Astrocyte (in vitro differentiated cells and primary cell): ENCODE measurements at regions not wholly inside any gene's neighbourhood (a gene's known extent, or its start where the extent isn't known, plus 50 kb on each side); places are given as distances from the start of the nearest gene placed in this dataset.

Experiments
- DNase-seq: peaks from one replicate; pipeline ENCODE4 v3.0.0-alpha.2; 2010; ENCODE audit warnings: low read depth
- FAIRE-seq: peaks from 2 replicates; lab custom pipeline; 2011; peaks lifted over from hg19 to GRCh38; lab: Jason Lieb, UNC
- H2AFZ ChIP-seq: 2 replicates; pipeline ENCODE4 v1.6.0; 2012; ENCODE audit warnings: low read depth, low read length, inconsistent platforms
- H3K27ac ChIP-seq: 2 replicates; pipeline ENCODE4 v1.5.1; 2011; ENCODE audit warnings: low read depth, low read length, inconsistent platforms
- H3K27me3 ChIP-seq: 2 replicates; pipeline ENCODE4 v1.6.0; 2011; ENCODE audit warnings: low read length, inconsistent platforms; ENCODE audit not compliant: insufficient read depth
- H3K36me3 ChIP-seq: 2 replicates; pipeline ENCODE4 v1.5.1; 2011; ENCODE audit warnings: low read length, inconsistent platforms; ENCODE audit not compliant: insufficient read depth
- H3K4me1 ChIP-seq: 2 replicates; pipeline ENCODE4 v1.5.1; 2011; ENCODE audit warnings: low read length, inconsistent platforms; ENCODE audit not compliant: insufficient read depth
- H3K4me2 ChIP-seq: 2 replicates; pipeline ENCODE4 v1.6.0; 2012; ENCODE audit warnings: low read length, inconsistent platforms
- H3K4me3 ChIP-seq: 2 replicates; pipeline ENCODE4 v1.5.1; 2011; ENCODE audit warnings: low read depth, mild to moderate bottlenecking, low read length, inconsistent platforms; ENCODE audit not compliant: insufficient read depth
- H3K79me2 ChIP-seq: 2 replicates; pipeline ENCODE4 v1.6.0; 2012; ENCODE audit warnings: mild to moderate bottlenecking, low read length, inconsistent platforms; ENCODE audit not compliant: insufficient read depth
- H3K9ac ChIP-seq: 2 replicates; pipeline ENCODE4 v1.6.0; 2012; ENCODE audit warnings: mild to moderate bottlenecking, low read length, inconsistent platforms
- H3K9me3 ChIP-seq: 2 replicates; pipeline ENCODE4 v1.5.1; 2012; ENCODE audit warnings: low read depth, mild to moderate bottlenecking, low read length, inconsistent platforms; ENCODE audit not compliant: insufficient read depth
- H4K20me1 ChIP-seq: 2 replicates; pipeline ENCODE4 v1.6.0; 2012; ENCODE audit warnings: low read length, inconsistent platforms; ENCODE audit not compliant: insufficient read depth
- H3K27ac Mint-ChIP-seq: one replicate; pipeline ENCODE4 v1.8.0; 2021; ENCODE audit warnings: mild to moderate bottlenecking, mixed read lengths; ENCODE audit not compliant: unreplicated experiment
- H3K27me3 Mint-ChIP-seq: one replicate; pipeline ENCODE4 v1.8.0; 2021; ENCODE audit warnings: low read depth, mixed read lengths; ENCODE audit not compliant: unreplicated experiment
- H3K36me3 Mint-ChIP-seq: one replicate; pipeline ENCODE4 v1.8.0; 2021; ENCODE audit warnings: low read depth, mixed read lengths; ENCODE audit not compliant: unreplicated experiment
- H3K4me1 Mint-ChIP-seq: one replicate; pipeline ENCODE4 v1.8.0; 2021; ENCODE audit warnings: low read depth, mixed read lengths; ENCODE audit not compliant: unreplicated experiment
- H3K4me3 Mint-ChIP-seq: one replicate; pipeline ENCODE4 v1.8.0; 2021; ENCODE audit warnings: mild to moderate bottlenecking, moderate library complexity, mixed read lengths; ENCODE audit not compliant: unreplicated experiment
- H3K9me3 Mint-ChIP-seq: one replicate; pipeline ENCODE4 v1.8.0; 2021; ENCODE audit warnings: mild to moderate bottlenecking, mixed read lengths; ENCODE audit not compliant: unreplicated experiment
- EZH2 ChIP-seq: IDR thresholded peaks from 2 replicates; pipeline ENCODE4 v1.6.1; 2012; ENCODE audit warnings: mild to moderate bottlenecking, low read length, inconsistent platforms; ENCODE audit not compliant: insufficient read depth
- TF ChIP-seq, protein P1 (sequence below): IDR thresholded peaks from 2 replicates; pipeline ENCODE4 v1.5.1; 2011; ENCODE audit warnings: low read depth, mild to moderate bottlenecking, inconsistent platforms, low read length, moderate library complexity; ENCODE audit not compliant: insufficient read depth

DNA sequence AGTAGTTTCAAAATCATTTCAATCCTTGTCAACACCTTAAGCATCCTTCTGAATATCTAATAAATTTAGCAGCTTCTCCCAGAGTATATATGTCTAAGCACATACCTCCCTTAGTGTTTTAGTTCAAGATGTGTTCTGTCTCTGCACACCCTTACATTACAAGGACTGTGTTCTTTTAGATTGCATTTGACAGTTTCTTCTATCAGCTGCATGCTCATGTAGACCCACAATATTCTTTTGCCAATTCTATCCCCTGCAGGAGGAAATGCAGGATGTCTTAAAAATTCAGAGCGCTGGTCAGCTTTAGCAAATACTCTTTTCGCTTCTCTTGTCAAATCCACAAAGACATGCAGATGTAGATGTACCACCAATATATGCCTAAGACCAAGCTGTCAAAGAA is 145.8 kb upstream of the SLC30A5 start:
- peaks cover 4% of the 10 kb centered on the region for H3K27me3 ChIP-seq
- H3K36me3 Mint-ChIP-seq, result no peaks in the 10 kb centered on the region
- TF ChIP-seq, protein P1, sequence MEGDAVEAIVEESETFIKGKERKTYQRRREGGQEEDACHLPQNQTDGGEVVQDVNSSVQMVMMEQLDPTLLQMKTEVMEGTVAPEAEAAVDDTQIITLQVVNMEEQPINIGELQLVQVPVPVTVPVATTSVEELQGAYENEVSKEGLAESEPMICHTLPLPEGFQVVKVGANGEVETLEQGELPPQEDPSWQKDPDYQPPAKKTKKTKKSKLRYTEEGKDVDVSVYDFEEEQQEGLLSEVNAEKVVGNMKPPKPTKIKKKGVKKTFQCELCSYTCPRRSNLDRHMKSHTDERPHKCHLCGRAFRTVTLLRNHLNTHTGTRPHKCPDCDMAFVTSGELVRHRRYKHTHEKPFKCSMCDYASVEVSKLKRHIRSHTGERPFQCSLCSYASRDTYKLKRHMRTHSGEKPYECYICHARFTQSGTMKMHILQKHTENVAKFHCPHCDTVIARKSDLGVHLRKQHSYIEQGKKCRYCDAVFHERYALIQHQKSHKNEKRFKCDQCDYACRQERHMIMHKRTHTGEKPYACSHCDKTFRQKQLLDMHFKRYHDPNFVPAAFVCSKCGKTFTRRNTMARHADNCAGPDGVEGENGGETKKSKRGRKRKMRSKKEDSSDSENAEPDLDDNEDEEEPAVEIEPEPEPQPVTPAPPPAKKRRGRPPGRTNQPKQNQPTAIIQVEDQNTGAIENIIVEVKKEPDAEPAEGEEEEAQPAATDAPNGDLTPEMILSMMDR, result no peak
- TF ChIP-seq EZH2, result no peak
- H2AFZ ChIP-seq, result no peak overlapping the region
- peaks cover 12% of the 10 kb centered on the region for H3K4me1 Mint-ChIP-seq
- no peak overlapping the region for H3K4me3 Mint-ChIP-seq
- no peaks in the 10 kb centered on the region for H4K20me1 ChIP-seq
- H3K27ac ChIP-seq, result no peak overlapping the region
- no peak overlapping the region for H3K4me2 ChIP-seq
- H3K4me3 ChIP-seq, result no peak overlapping the region
- H3K9ac ChIP-seq, result no peak overlapping the region
- no peaks in the 10 kb centered on the region for H3K36me3 ChIP-seq
- no peak for FAIRE-seq
- H3K9me3 Mint-ChIP-seq, result peaks cover 2% of the 10 kb centered on the region
- peaks cover 12% of the 10 kb centered on the region for H3K27me3 Mint-ChIP-seq
- no peaks in the 10 kb centered on the region for H3K9me3 ChIP-seq
- no peaks in the 10 kb centered on the region for H3K79me2 ChIP-seq
- no peaks in the 10 kb centered on the region for H3K4me1 ChIP-seq
- no peak overlapping the region for H3K27ac Mint-ChIP-seq
- DNase-seq, result no peak

DNA sequence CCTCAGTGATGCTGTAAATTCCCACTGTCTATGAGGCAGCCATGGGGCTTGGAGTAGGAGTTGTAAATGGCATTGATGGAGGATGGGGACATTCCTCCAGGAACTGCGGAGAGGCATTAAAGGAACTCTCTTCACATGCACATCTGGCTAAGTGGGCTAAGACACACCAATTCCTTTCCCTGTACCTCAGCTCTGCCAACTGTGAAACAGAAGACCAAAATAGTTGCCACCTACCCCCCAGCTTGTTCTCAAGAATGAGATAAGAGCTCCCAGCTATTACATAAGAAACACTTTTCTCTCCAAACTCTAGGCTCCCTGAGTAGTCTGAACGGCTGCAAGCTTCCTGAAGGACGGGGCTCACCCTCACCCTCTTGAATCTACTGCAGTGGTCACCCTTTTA is 144.6 kb upstream of the SLC30A5 start:
- no peak overlapping the region for H3K4me3 ChIP-seq
- FAIRE-seq, result no peak
- no peak overlapping the region for H3K27ac Mint-ChIP-seq

DNA sequence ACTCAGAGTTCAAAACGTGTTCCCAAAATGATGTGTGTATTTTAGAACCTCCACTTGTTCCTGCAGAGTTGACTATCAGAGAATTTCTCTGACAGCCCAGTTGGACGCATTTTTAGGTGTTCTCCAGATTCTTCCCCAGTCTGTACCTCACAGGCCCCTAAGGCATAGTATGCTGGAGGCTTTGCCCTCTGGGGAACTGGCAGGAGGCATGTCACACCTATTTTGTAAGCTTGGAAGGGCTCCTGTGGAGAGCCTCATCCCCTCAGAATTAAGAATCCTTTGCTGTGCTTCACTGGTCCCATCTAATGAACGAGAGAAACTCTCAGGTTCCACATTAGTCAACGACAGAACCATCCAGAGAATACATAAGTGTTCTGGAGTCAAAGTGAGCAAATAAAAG is 144.1 kb upstream of the SLC30A5 start:
- H2AFZ ChIP-seq, result no peak overlapping the region
- H3K4me3 ChIP-seq, result no peak overlapping the region
- no peak for FAIRE-seq
- no peaks in the 10 kb centered on the region for H3K4me1 ChIP-seq
- no peaks in the 10 kb centered on the region for H4K20me1 ChIP-seq
- peaks cover 19% of the 10 kb centered on the region for H3K4me1 Mint-ChIP-seq
- TF ChIP-seq, protein P1, result no peak
- TF ChIP-seq EZH2, result no peak
- H3K27ac Mint-ChIP-seq, result no peak overlapping the region
- peaks cover 2% of the 10 kb centered on the region for H3K9me3 Mint-ChIP-seq
- H3K4me3 Mint-ChIP-seq, result no peak overlapping the region
- no peaks in the 10 kb centered on the region for H3K79me2 ChIP-seq
- peaks cover 12% of the 10 kb centered on the region for H3K27me3 Mint-ChIP-seq
- H3K27me3 ChIP-seq, result peaks cover 4% of the 10 kb centered on the region
- no peak overlapping the region for H3K27ac ChIP-seq
- H3K9me3 ChIP-seq, result no peaks in the 10 kb centered on the region
- H3K9ac ChIP-seq, result no peak overlapping the region
- no peaks in the 10 kb centered on the region for H3K36me3 ChIP-seq
- no peak overlapping the region for H3K4me2 ChIP-seq
- no peak for DNase-seq
- no peaks in the 10 kb centered on the region for H3K36me3 Mint-ChIP-seq

More for the DNA sequence above, 144.6 kb upstream of the SLC30A5 start:
- Mint-ChIP-seq H3K4me3 (no peak overlapping the region), H3K9me3 (peaks cover 2% of the 10 kb centered on the region), H3K4me1 (peaks cover 19% of the 10 kb centered on the region), H3K27me3 (peaks cover 12% of the 10 kb centered on the region), H3K36me3 (no peaks in the 10 kb centered on the region)
- Histone ChIP-seq H3K4me1 (no peaks in the 10 kb centered on the region), H4K20me1 (no peaks in the 10 kb centered on the region), H3K4me2 (no peak overlapping the region), H3K36me3 (no peaks in the 10 kb centered on the region), H2AFZ (no peak overlapping the region), H3K27ac (no peak overlapping the region), H3K9ac (no peak overlapping the region), H3K9me3 (no peaks in the 10 kb centered on the region), H3K79me2 (no peaks in the 10 kb centered on the region), H3K27me3 (peaks cover 4% of the 10 kb centered on the region)
- no peak for DNase-seq
- TF ChIP-seq EZH2, result no peak
- TF ChIP-seq, protein P1, result no peak
